GM12873 (cell line): ENCODE measurements at regions not wholly inside any gene's neighbourhood (a gene's known extent, or its start where the extent isn't known, plus 50 kb on each side); places are given as distances from the start of the nearest gene placed in this dataset.

Source experiments
- TF ChIP-seq, protein P1 (sequence below): IDR thresholded peaks from 2 replicates; pipeline ENCODE4 v1.5.1; 2012; ENCODE audit warnings: low read depth, mild to moderate bottlenecking, moderate library complexity, low read length, control low read depth; ENCODE audit not compliant: insufficient read depth; ENCODE audit errors: missing control alignments

DNA sequence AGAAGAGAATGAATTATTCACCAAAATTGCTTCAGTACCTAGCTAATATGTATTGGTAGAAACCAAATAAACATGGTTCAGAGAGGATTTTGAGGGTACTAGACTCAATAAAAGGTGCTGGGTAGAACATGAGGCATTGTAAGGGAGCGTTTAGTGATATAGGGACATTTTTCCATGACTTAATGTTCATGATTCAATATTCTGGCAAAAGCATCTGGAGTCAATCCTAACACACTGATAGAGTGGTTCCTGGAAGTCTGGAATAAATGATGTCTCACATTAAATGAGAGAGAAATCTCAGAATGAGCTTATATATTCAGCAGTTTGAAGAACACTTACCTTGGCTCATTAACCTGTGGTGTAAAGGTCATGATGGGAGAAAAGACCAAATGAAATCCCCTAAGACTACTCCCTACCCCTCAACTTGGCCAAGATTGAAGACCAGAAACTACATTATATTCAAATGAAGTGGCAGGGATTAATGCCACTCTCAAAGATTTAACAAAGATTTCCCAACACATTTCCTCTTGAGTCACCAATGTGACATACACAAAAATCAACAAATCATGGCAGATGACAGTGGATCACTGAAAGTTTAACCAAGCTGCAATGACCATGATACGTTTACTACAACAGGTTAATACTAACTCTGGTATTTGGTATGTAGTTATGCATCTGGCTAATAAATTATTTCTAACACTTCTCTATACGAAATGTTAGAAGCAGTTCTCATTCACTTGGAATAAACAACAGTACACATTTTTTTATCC lies 309.5 kb downstream of the SATB2 start:
- TF ChIP-seq, protein P1, sequence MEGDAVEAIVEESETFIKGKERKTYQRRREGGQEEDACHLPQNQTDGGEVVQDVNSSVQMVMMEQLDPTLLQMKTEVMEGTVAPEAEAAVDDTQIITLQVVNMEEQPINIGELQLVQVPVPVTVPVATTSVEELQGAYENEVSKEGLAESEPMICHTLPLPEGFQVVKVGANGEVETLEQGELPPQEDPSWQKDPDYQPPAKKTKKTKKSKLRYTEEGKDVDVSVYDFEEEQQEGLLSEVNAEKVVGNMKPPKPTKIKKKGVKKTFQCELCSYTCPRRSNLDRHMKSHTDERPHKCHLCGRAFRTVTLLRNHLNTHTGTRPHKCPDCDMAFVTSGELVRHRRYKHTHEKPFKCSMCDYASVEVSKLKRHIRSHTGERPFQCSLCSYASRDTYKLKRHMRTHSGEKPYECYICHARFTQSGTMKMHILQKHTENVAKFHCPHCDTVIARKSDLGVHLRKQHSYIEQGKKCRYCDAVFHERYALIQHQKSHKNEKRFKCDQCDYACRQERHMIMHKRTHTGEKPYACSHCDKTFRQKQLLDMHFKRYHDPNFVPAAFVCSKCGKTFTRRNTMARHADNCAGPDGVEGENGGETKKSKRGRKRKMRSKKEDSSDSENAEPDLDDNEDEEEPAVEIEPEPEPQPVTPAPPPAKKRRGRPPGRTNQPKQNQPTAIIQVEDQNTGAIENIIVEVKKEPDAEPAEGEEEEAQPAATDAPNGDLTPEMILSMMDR: no peak

GRCh38 chr2:199147216-199147615 lies 310.5 kb downstream of the SATB2 start:
- TF ChIP-seq, protein P1: no peak

DNA sequence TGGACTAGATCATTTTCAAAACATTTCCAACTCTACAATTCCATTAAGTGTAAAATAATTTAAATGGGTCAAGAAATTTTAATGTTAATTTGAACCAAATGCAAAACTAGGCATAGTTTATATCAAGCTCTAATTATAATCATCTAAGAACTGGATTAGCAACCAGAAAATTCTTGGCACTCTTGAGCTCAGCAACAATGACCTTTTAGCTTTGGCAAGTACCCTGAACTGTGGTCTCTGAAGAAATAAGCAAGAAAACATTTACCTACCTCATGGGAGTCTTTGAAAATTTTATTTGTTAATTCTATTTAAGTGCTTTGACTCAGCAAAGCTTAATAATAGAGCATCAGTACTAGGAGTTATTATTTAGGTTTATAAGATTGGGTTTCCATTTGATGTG lies 313.2 kb downstream of the SATB2 start:
- TF ChIP-seq, protein P1: no peak

DNA sequence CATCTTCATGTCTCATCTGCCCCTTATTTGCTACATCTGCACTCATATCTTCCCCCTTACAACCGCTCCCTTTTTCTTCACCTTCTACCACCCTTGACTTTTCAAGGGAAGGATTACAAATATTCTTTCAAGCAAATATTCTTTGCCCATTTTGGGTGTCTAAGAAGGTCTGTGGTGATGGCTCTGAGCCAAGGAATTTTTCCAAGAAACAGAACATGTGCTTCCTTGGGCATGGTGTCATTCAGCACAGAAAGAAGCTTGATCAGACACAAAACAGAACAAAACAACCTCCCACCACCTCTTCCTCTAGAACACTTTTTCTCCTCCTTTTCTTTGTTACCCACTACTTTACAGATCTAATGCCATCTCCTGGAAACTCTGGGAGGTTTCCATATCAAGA lies 313.7 kb downstream of the SATB2 start:
- TF ChIP-seq, protein P1: no peak

GRCh38 chr2:199136681-199137080 lies 321.1 kb downstream of the SATB2 start:
- TF ChIP-seq, protein P1: no peak

DNA sequence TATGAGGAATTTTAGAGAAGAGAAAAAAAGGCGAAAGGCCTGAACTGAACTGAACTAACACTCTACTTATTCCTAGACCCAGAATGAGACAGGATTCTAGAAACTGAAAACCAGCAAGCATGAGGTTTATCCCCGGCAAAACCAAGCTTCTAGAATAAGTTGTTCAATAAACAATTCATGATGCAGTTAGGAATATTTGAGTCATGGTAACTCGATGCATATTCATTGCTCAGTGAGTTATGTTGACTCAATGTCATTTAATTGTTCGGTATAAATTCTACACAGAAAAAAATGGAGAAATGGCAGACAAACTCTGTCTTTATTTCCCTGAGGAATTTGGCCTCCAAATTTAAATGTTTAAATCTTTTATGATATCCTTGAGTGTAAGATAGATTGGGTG lies 321.5 kb downstream of the SATB2 start:
- TF ChIP-seq, protein P1: no peak

DNA sequence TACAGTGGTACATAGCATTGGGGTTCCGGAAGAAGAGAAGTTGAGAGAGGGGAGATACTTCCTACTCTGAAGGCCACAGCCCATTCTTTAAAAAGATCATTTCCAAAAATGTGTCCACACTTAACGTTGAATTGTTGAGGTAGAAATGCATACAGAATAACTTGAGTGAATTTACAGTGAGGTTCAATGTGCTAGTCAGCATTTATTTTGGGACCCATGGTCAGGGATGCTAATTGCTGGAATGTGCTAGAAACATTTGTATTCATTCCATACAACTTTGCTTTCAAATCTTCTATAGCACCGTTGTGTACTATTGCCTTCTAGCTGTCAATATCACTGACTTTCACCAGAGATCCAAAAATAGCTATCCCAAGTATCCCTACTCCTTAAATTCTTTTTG lies 325.9 kb downstream of the SATB2 start:
- TF ChIP-seq, protein P1: no peak
